HEK293T (cell line): ENCODE measurements at regions not wholly inside any gene's neighbourhood (a gene's known extent, or its start where the extent isn't known, plus 50 kb on each side); places are given as distances from the start of the nearest gene placed in this dataset.

Experiments
- L3MBTL2 ChIP-seq: fragments of 450-650 bp; conservative IDR thresholded peaks from 2 replicates; pipeline ENCODE4 v1.6.1; 2016; ENCODE audit warnings: mild to moderate bottlenecking
- SP1 ChIP-seq: fragments of 450-650 bp; IDR thresholded peaks from 2 replicates; pipeline ENCODE4 v1.6.1; 2017
- ZNF384 ChIP-seq: fragments of 450-650 bp; IDR thresholded peaks from 2 replicates; pipeline ENCODE4 v1.6.1; 2016

DNA sequence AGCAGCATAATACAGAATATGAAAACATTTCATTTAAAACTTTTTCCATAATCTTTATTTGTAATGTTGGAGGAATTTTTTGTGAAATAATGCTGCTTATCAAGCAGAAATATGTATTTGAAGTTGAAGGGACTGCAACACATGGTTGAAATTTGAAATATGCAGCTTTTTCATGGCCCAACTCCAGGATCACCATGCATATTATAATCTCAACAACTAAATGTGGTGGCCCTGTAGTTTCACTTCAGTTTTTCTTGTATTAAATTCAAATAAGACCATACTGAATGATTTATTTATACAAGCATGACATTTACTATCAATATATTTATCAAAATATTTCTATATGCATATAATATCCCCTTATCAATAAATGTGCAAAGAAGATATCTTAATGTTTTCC lies 157.7 kb upstream of the LHX8 start:
- TF ChIP-seq SP1 (no peak), ZNF384 (no peak), L3MBTL2 (no peak)
